Smooth muscle cell (in vitro differentiated cells): ENCODE measurements at regions not wholly inside any gene's neighbourhood (a gene's known extent, or its start where the extent isn't known, plus 50 kb on each side); places are given as distances from the start of the nearest gene placed in this dataset.

Experiments used
- DNase-seq: peaks from one replicate; lab custom pipeline; 2025; ENCODE audit not compliant: unreplicated experiment; lab: John Stamatoyannopoulos, UW
- H2AFZ ChIP-seq: fragments of 200-600 bp; sonication (generic); 2 replicates; pipeline ENCODE4 v1.6.0; 2016; ENCODE audit warnings: antibody characterized with exemption, low read depth, mild to moderate bottlenecking
- H3F3A ChIP-seq: fragments of 200-600 bp; sonication (generic); 2 replicates; pipeline ENCODE4 v1.6.0; 2017; ENCODE audit warnings: antibody characterized with exemption, low read depth
- H3K27ac ChIP-seq: fragments of 200-600 bp; sonication (generic); 2 replicates; pipeline ENCODE4 v1.5.1; 2016; ENCODE audit warnings: low read depth, mild to moderate bottlenecking
- H3K27me3 ChIP-seq: fragments of 200-600 bp; sonication (generic); 2 replicates; pipeline ENCODE4 v1.6.1; 2016; ENCODE audit warnings: low read depth, mild to moderate bottlenecking
- H3K36me3 ChIP-seq: fragments of 200-600 bp; sonication (generic); 2 replicates; pipeline ENCODE4 v1.5.1; 2016; ENCODE audit warnings: low read depth
- H3K4me1 ChIP-seq: fragments of 200-600 bp; sonication (generic); 2 replicates; pipeline ENCODE4 v1.5.1; 2016; ENCODE audit warnings: low read depth
- H3K4me2 ChIP-seq: fragments of 200-600 bp; sonication (generic); 2 replicates; pipeline ENCODE4 v1.6.0; 2016; ENCODE audit warnings: mild to moderate bottlenecking
- H3K4me3 ChIP-seq: fragments of 200-600 bp; sonication (generic); 2 replicates; pipeline ENCODE4 v1.5.1; 2016; ENCODE audit warnings: mild to moderate bottlenecking
- H3K79me2 ChIP-seq: fragments of 200-600 bp; sonication (generic); 2 replicates; pipeline ENCODE4 v1.6.0; 2016; ENCODE audit warnings: low read depth, mild to moderate bottlenecking
- H3K9ac ChIP-seq: fragments of 200-600 bp; sonication (generic); 2 replicates; pipeline ENCODE4 v1.6.0; 2016; ENCODE audit warnings: low read depth
- H3K9me3 ChIP-seq: fragments of 200-600 bp; sonication (generic); replicated peaks from 2 replicates; pipeline ENCODE4 v1.5.1; 2016; ENCODE audit warnings: low read depth
- H4K20me1 ChIP-seq: fragments of 200-600 bp; sonication (generic); 2 replicates; pipeline ENCODE4 v1.6.0; 2016; ENCODE audit warnings: low read depth
- WGBS: methylation state at CpG from one replicate; pipeline ENCODE4 v1.1.7; 2016; ENCODE audit warnings: low lambda C conversion rate; 5-methylcytosine and 5-hydroxymethylcytosine counted together
- TF ChIP-seq, protein P1 (sequence below): fragments of 200-600 bp; sonication (generic); IDR thresholded peaks from 2 replicates; pipeline ENCODE4 v1.5.1; 2017; ENCODE audit warnings: borderline replicate concordance, mild to moderate bottlenecking, antibody characterized with exemption; ENCODE audit not compliant: insufficient read depth, poor library complexity, severe bottlenecking

DNA sequence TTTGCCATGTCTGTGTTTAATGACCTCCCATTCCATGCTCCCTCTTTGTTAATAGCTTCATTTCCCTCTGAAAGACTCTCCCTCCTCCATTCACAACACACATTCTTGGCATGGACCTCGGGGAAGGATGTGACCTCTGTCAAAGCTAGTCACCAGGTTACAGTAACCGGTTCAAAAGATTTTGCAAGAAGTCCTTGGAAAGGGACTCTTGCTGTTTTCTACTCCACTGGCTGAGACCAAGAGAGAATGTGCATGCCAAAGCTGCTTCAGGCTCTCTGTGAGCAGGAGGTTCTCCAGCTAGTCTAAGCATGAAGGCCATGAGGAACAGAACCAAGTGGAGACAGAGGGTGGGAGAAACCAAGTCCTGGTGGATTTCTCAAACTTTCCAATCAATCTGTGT, 732.6 kb downstream of the CCSER2 start:
- no peak for DNase-seq
- Histone ChIP-seq H3K4me2 (no peak overlapping the region), H3K9ac (no peak overlapping the region), H2AFZ (no peak overlapping the region), H3K27me3 (no peaks in the 10 kb centered on the region), H3K4me3 (no peak overlapping the region), H3K36me3 (no peaks in the 10 kb centered on the region), H3K79me2 (no peaks in the 10 kb centered on the region), H3K4me1 (no peaks in the 10 kb centered on the region), H3F3A (no peaks in the 10 kb centered on the region), H3K27ac (no peak overlapping the region), H3K9me3 (no peaks in the 10 kb centered on the region), H4K20me1 (no peaks in the 10 kb centered on the region)
- 72% methylated on average over 2 of the region's 2 CpGs for WGBS
- TF ChIP-seq, protein P1, sequence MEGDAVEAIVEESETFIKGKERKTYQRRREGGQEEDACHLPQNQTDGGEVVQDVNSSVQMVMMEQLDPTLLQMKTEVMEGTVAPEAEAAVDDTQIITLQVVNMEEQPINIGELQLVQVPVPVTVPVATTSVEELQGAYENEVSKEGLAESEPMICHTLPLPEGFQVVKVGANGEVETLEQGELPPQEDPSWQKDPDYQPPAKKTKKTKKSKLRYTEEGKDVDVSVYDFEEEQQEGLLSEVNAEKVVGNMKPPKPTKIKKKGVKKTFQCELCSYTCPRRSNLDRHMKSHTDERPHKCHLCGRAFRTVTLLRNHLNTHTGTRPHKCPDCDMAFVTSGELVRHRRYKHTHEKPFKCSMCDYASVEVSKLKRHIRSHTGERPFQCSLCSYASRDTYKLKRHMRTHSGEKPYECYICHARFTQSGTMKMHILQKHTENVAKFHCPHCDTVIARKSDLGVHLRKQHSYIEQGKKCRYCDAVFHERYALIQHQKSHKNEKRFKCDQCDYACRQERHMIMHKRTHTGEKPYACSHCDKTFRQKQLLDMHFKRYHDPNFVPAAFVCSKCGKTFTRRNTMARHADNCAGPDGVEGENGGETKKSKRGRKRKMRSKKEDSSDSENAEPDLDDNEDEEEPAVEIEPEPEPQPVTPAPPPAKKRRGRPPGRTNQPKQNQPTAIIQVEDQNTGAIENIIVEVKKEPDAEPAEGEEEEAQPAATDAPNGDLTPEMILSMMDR: no peak

GRCh38 chr10:85061401-85061800, 733.0 kb downstream of the CCSER2 start:
- 80% methylated on average over 2 of the region's 2 CpGs for WGBS

DNA sequence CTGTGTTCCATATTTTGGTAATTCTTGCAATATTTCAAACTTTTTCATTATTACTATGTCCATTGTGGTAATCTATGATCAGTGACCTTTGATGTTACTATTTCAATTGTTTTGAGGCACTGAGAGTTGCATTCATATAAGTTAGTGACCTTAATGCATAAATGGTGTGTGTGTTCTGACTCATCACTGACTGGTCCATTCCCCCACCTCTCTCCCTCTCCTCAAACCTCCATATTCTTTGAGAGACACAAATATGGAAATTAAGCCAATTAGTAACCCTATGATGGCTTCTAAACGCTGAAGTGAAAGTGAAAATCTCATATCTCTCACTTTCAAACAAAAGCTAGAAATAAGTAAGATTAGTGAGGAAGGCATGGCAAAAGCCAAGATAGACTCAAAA, 739.6 kb downstream of the CCSER2 start:
- H3K27ac ChIP-seq: no peak overlapping the region
- H3K36me3 ChIP-seq: no peaks in the 10 kb centered on the region
- H3K9ac ChIP-seq: no peak overlapping the region
- WGBS: 83% methylated on average over 1 of the region's 1 CpG
- no peak overlapping the region for H3K4me3 ChIP-seq
- no peak overlapping the region for H3K4me2 ChIP-seq
- H4K20me1 ChIP-seq: no peaks in the 10 kb centered on the region
- H3F3A ChIP-seq: no peaks in the 10 kb centered on the region
- H2AFZ ChIP-seq: no peak overlapping the region
- no peaks in the 10 kb centered on the region for H3K9me3 ChIP-seq
- no peaks in the 10 kb centered on the region for H3K4me1 ChIP-seq
- DNase-seq: no peak
- no peaks in the 10 kb centered on the region for H3K27me3 ChIP-seq
- TF ChIP-seq, protein P1: no peak
- no peaks in the 10 kb centered on the region for H3K79me2 ChIP-seq

More at GRCh38 chr10:85061401-85061800, 733.0 kb downstream of the CCSER2 start:
- H3K27ac ChIP-seq: no peak overlapping the region
- H3K9ac ChIP-seq: no peak overlapping the region
- H3K27me3 ChIP-seq: no peaks in the 10 kb centered on the region
- no peak overlapping the region for H3K4me3 ChIP-seq
- H3K36me3 ChIP-seq: no peaks in the 10 kb centered on the region
- no peaks in the 10 kb centered on the region for H3K79me2 ChIP-seq
- no peak overlapping the region for H3K4me2 ChIP-seq
- no peaks in the 10 kb centered on the region for H4K20me1 ChIP-seq
- H3K4me1 ChIP-seq: no peaks in the 10 kb centered on the region
- H3K9me3 ChIP-seq: no peaks in the 10 kb centered on the region
- H3F3A ChIP-seq: no peaks in the 10 kb centered on the region
- no peak overlapping the region for H2AFZ ChIP-seq
- no peak for DNase-seq
- TF ChIP-seq, protein P1: no peak

- no peaks in the 10 kb centered on the region for H3F3A ChIP-seq
- no peak for DNase-seq
- H3K4me1 ChIP-seq: no peaks in the 10 kb centered on the region
- H3K4me3 ChIP-seq: no peak overlapping the region
- no peaks in the 10 kb centered on the region for H3K36me3 ChIP-seq
- no peak overlapping the region for H3K9ac ChIP-seq
- no peaks in the 10 kb centered on the region for H3K27me3 ChIP-seq
- no peaks in the 10 kb centered on the region for H3K79me2 ChIP-seq
- H4K20me1 ChIP-seq: no peaks in the 10 kb centered on the region
- H3K9me3 ChIP-seq: no peaks in the 10 kb centered on the region
- no peak overlapping the region for H3K4me2 ChIP-seq
- no peak overlapping the region for H3K27ac ChIP-seq
- WGBS: 85% methylated on average over 2 of the region's 2 CpGs
- TF ChIP-seq, protein P1: no peak
- no peak overlapping the region for H2AFZ ChIP-seq
Measured at GRCh38 chr10:85080934-85081333, 752.5 kb downstream of the CCSER2 start.
